H1 (cell line): ENCODE measurements at regions not wholly inside any gene's neighbourhood (a gene's known extent, or its start where the extent isn't known, plus 50 kb on each side); places are given as distances from the start of the nearest gene placed in this dataset.

Experiments
- BACH1 ChIP-seq: IDR thresholded peaks from 2 replicates; pipeline ENCODE4 v1.6.1; 2012; ENCODE audit warnings: low read length, improper control_type of control experiment
- BRCA1 ChIP-seq: IDR thresholded peaks from 2 replicates; pipeline ENCODE4 v1.6.1; 2012; ENCODE audit warnings: low read depth, low read length, improper control_type of control experiment
- CTBP2 ChIP-seq: IDR thresholded peaks from 2 replicates; pipeline ENCODE4 v1.7.0; 2011; ENCODE audit warnings: borderline replicate concordance, mild to moderate bottlenecking, moderate library complexity, mixed read lengths, low read length; ENCODE audit not compliant: insufficient read depth, insufficient read length
- EZH2 ChIP-seq: fragments of 200-600 bp; sonication (generic); IDR thresholded peaks from 2 replicates; pipeline ENCODE4 v1.7.1; 2012; ENCODE audit warnings: low read depth, mild to moderate bottlenecking, moderate library complexity, low read length, inconsistent platforms; ENCODE audit not compliant: severe bottlenecking
- RXRA ChIP-seq: IDR thresholded peaks from 2 replicates; pipeline ENCODE4 v1.6.1; 2011; ENCODE audit warnings: low read depth, mild to moderate bottlenecking, low read length, moderate library complexity; ENCODE audit not compliant: insufficient read depth
- YY1 ChIP-seq: IDR thresholded peaks from 2 replicates; pipeline ENCODE4 v1.6.1; 2011; ENCODE audit warnings: low read depth, mild to moderate bottlenecking, low read length

DNA sequence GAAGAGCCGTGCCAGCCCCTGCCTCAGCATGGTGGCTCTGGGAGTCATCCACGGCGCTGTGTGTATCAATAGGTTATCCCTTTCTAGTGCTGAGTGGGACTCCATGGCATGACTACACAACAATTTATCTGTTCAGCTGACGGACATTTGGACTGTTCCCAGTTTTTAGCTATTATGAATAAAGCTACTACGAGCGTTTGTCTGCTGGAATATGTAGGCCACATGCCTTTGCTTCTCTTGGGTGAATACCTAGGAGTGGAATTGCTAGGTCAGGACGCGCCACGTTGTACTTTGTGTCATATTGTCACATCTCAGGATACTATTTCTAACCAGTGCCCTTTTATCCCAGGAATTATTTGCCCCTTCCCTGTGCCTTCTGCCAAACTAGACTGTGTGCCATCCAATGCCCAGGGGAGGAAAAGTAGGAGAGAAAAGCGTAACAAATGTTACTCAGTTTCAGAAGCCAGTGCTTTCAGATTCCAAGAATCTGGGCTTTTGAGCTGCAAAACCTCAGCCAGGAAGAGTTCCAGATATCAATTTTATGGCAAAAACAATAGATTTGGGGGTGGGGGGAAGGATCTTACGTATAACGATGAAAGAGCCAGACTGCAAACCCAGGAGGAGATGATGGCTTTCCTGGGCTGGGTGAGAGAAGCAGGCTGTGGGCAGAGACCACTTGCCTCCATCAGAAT is 62.5 kb upstream of the NCOR2 start (continued):
- TF ChIP-seq BRCA1 (no peak), CTBP2 (no peak), EZH2 (no peak), RXRA (no peak), BACH1 (no peak), YY1 (no peak)
- TF ChIP-seq, all 59 proteins: peak for 0
